B cell (primary cell): ENCODE measurements at regions not wholly inside any gene's neighbourhood (a gene's known extent, or its start where the extent isn't known, plus 50 kb on each side); places are given as distances from the start of the nearest gene placed in this dataset.

Experiments
- ATAC-seq: fragments of 200-7000 bp; cut with Tn5 transposase; one replicate; pipeline ENCODE4 v1.10.0; 2021; ENCODE audit warnings: low read depth, mild to moderate bottlenecking, moderate number of reproducible peaks, moderate library complexity
- CTCF ChIA-PET: fragments of 350-600 bp; sonication (Branson Sonifier 250); formaldehyde crosslinking; loops from one replicate; lab custom pipeline; 2021; ENCODE audit warnings: antibody characterized with exemption, inconsistent platforms; lab: Charles Lee
- POLR2A ChIA-PET: fragments of 350-600 bp; sonication (Branson Sonifier 250); formaldehyde crosslinking; loops from one replicate; lab custom pipeline; 2021; ENCODE audit warnings: antibody characterized with exemption; lab: Charles Lee
- DNase-seq: peaks from one replicate; pipeline ENCODE4 v3.0.0; 2013
- H2AFZ ChIP-seq: 2 replicates; pipeline ENCODE4 v1.6.1; 2012; ENCODE audit warnings: mild to moderate bottlenecking, low read depth, low read length; ENCODE audit not compliant: insufficient read depth, poor library complexity, severe bottlenecking
- H3K27ac ChIP-seq, 2 donors: 1 replicate in 1 of 2; 2 replicates in 1 of 2; pipeline ENCODE4 v1.5.1; 2012 to 2013; ENCODE audit warnings: low read length in 2 of 2, mild to moderate bottlenecking in 2 of 2, moderate library complexity in 1 of 2
- H3K27me3 ChIP-seq, 4 experiments: fragments of 200-600 bp in 1 of 4; sonication (generic) in 1 of 4; replicated peaks in 1 of 4; 1 replicate in 2 of 4; 2 replicates in 2 of 4; pipeline versions ENCODE4 v1.6.1 to v1.7.0; 2013 to 2016; ENCODE audit warnings: low read length in 3 of 4, mild to moderate bottlenecking in 2 of 4, mixed read lengths in 1 of 4, moderate library complexity in 1 of 4; ENCODE audit not compliant: insufficient read depth in 4 of 4, control insufficient read depth in 3 of 4; ENCODE audit errors: control extremely low read depth in 1 of 4
- H3K36me3 ChIP-seq, 2 experiments: replicated peaks in 1 of 2; 1 replicate in 1 of 2; 2 replicates in 1 of 2; pipeline versions ENCODE4 v1.6.1 to v1.7.1; 2013; ENCODE audit warnings: low read length in 1 of 2; ENCODE audit not compliant: insufficient read depth in 2 of 2, control insufficient read depth in 1 of 2; ENCODE audit errors: control extremely low read depth in 1 of 2, extremely low read depth in 1 of 2
- H3K4me1 ChIP-seq, 2 donors: fragments of 200-600 bp in 1 of 2; sonication (generic) in 1 of 2; 1 replicate in 1 of 2; 2 replicates in 1 of 2; pipeline versions ENCODE4 v1.5.1 to v1.6.1; 2013 to 2017; ENCODE audit warnings: low read length in 2 of 2; ENCODE audit not compliant: control insufficient read depth in 2 of 2, insufficient read depth in 2 of 2
- H3K4me2 ChIP-seq: replicated peaks from 2 replicates; pipeline ENCODE3; 2012; ENCODE audit warnings: mild to moderate bottlenecking, low read depth, low read length; ENCODE audit not compliant: poor library complexity, severe bottlenecking
- H3K4me3 ChIP-seq, 5 experiments: fragments of 200-600 bp in 1 of 5; sonication (generic) in 1 of 5; 1 replicate in 3 of 5; 2 replicates in 2 of 5; pipeline versions ENCODE4 v1.5.1 to v1.7.0; 2011 to 2016; ENCODE audit warnings: low read length in 4 of 5, mild to moderate bottlenecking in 4 of 5, low read depth in 2 of 5, control low read depth in 1 of 5, moderate library complexity in 1 of 5; ENCODE audit not compliant: insufficient read depth in 1 of 5; ENCODE audit errors: control extremely low read depth in 1 of 5, extremely low read depth in 1 of 5
- H3K79me2 ChIP-seq: fragments of 200-600 bp; sonication (generic); one replicate; pipeline ENCODE4 v1.6.0; 2016; ENCODE audit warnings: low read length; ENCODE audit not compliant: control insufficient read depth, insufficient read depth
- H3K9ac ChIP-seq: fragments of 200-600 bp; sonication (generic); 2 replicates; pipeline ENCODE4 v1.6.1; 2017; ENCODE audit warnings: mild to moderate bottlenecking, low read length, moderate library complexity
- H3K9me3 ChIP-seq, 3 donors: one replicate each; pipeline versions ENCODE4 v1.6.1 to v1.7.1; 2013; ENCODE audit warnings: low read length in 2 of 3; ENCODE audit not compliant: control insufficient read depth in 2 of 3, insufficient read depth in 1 of 3; ENCODE audit errors: control extremely low read depth in 1 of 3
- H4K20me1 ChIP-seq: 2 replicates; pipeline ENCODE4 v1.6.0; 2012; ENCODE audit warnings: mild to moderate bottlenecking, low read length; ENCODE audit not compliant: insufficient read depth, control insufficient read depth, poor library complexity, severe bottlenecking
- H3K27ac Mint-ChIP-seq: one replicate; pipeline ENCODE4 v1.8.0; 2021; ENCODE audit warnings: mixed read lengths
- H3K27me3 Mint-ChIP-seq: one replicate; pipeline ENCODE4 v1.8.0; 2021; ENCODE audit warnings: mixed read lengths
- H3K4me1 Mint-ChIP-seq: one replicate; pipeline ENCODE4 v1.8.0; 2021; ENCODE audit warnings: mixed read lengths
- H3K4me3 Mint-ChIP-seq: one replicate; pipeline ENCODE4 v1.8.0; 2021; ENCODE audit warnings: mixed read lengths
- H3K9me3 Mint-ChIP-seq: one replicate; pipeline ENCODE4 v1.8.0; 2022; ENCODE audit warnings: mixed read lengths; ENCODE audit not compliant: insufficient read depth
- CTCF ChIP-seq: fragments of 200-600 bp; IDR thresholded peaks from one replicate; pipeline ENCODE4 v1.8.0; 2022; ENCODE audit warnings: antibody characterized with exemption, mild to moderate bottlenecking
- EZH2 ChIP-seq: IDR thresholded peaks from 2 replicates; pipeline ENCODE4 v1.6.1; 2012; ENCODE audit warnings: borderline replicate concordance, low read depth, mild to moderate bottlenecking, moderate library complexity, low read length; ENCODE audit not compliant: insufficient read depth, poor library complexity, severe bottlenecking
- WGBS: methylation state at CpG from one replicate; pipeline ENCODE4 v1.1.5; 2013; ENCODE audit warnings: missing lambda C conversion rate; ENCODE audit not compliant: insufficient coverage; 5-methylcytosine and 5-hydroxymethylcytosine counted together
- intact Hi-C: fragments of 100-400 bp; cut with micrococcal nuclease; formaldehyde crosslinking; loops from one replicate; pipeline ENCODE4 v1.10.0; 2022

GRCh38 chr6:14645221-14645620, 527.6 kb downstream of the CD83 start:
- H3K9ac ChIP-seq, result no peak overlapping the region
- H3K4me3 Mint-ChIP-seq, result no peak overlapping the region
- H3K27ac ChIP-seq, result no peak overlapping the region
- H3K4me3 ChIP-seq, result no peak overlapping the region
- H3K4me2 ChIP-seq, result no peak overlapping the region
- ATAC-seq, result no peak
- H3K4me1 Mint-ChIP-seq, result peaks cover 34% of the 10 kb centered on the region
- H3K9me3 Mint-ChIP-seq, result no peaks in the 10 kb centered on the region
- intact Hi-C loops, result no loop called here
- TF ChIP-seq EZH2 (no peak), CTCF (no peak)
- WGBS, result no CpG with 5 or more reads among the region's 5 CpGs
- no peaks in the 10 kb centered on the region for H3K79me2 ChIP-seq
- DNase-seq, result no peak
- no peaks in the 10 kb centered on the region for H4K20me1 ChIP-seq
- H3K36me3 ChIP-seq, result no peaks in the 10 kb centered on the region
- H2AFZ ChIP-seq, result no peak overlapping the region
- H3K27me3 ChIP-seq, result no peaks in the 10 kb centered on the region
- no peaks in the 10 kb centered on the region for H3K27me3 Mint-ChIP-seq
- POLR2A ChIA-PET, result no interaction called here
- H3K27ac Mint-ChIP-seq, result no peak overlapping the region
- CTCF ChIA-PET, result no interaction called here
- H3K9me3 ChIP-seq, result no peaks in the 10 kb centered on the region
- H3K4me1 ChIP-seq, result peaks cover 16 to 21% of the 10 kb centered on the region in 2 donors

DNA sequence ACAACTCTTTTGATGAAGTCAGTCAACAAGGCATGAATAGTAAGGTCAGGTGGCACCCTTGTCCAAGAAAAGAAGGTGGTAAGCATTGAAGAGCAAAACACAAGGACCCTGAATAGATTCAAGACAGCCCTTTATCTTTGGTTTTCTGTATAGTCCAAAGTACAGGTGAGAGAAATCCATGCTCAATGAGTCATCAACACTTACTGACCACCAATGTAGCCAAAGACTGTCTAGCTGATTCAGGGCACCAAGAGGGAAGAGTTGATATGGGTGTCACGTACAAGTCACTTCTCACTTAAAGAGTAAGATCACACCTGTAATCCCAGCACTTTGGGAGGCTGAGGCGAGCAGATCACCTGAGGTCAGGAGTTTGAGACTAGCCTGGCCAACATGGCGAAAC, 528.3 kb downstream of the CD83 start:
- 100% methylated on average over 3 of the region's 3 CpGs for WGBS
- no peaks in the 10 kb centered on the region for H3K36me3 ChIP-seq
- TF ChIP-seq CTCF, result no peak
- intact Hi-C loops, result no loop called here
- no peaks in the 10 kb centered on the region for H4K20me1 ChIP-seq
- H2AFZ ChIP-seq, result no peak overlapping the region
- Mint-ChIP-seq H3K27me3 (no peaks in the 10 kb centered on the region), H3K4me1 (peaks cover 28% of the 10 kb centered on the region), H3K27ac (no peak overlapping the region), H3K4me3 (no peak overlapping the region), H3K9me3 (no peaks in the 10 kb centered on the region)
- no peak overlapping the region for H3K9ac ChIP-seq
- H3K4me2 ChIP-seq, result no peak overlapping the region
- no peaks in the 10 kb centered on the region for H3K27me3 ChIP-seq
- no peak overlapping the region for H3K4me3 ChIP-seq
- ChIA-PET CTCF (no interaction called here), POLR2A (no interaction called here)
- no peaks in the 10 kb centered on the region for H3K79me2 ChIP-seq
- DNase-seq (no peak), ATAC-seq (no peak)
- H3K27ac ChIP-seq, result no peak overlapping the region
- no peaks in the 10 kb centered on the region for H3K9me3 ChIP-seq
- H3K4me1 ChIP-seq, result peaks cover 10 to 14% of the 10 kb centered on the region in 2 donors
